GM23338 (cell line): ENCODE measurements at regions not wholly inside any gene's neighbourhood (a gene's known extent, or its start where the extent isn't known, plus 50 kb on each side); places are given as distances from the start of the nearest gene placed in this dataset.

Experiments
- ATAC-seq: fragments of 200-7000 bp; cut with Tn5 transposase; 3 replicates; pipeline ENCODE4 v1.9.1; 2020
- DNase-seq: peaks from one replicate; pipeline ENCODE4 v3.0.0-alpha.2; 2015; ENCODE audit warnings: low spot score
- H2AFZ ChIP-seq: fragments of 200-600 bp; sonication (generic); 2 replicates; pipeline ENCODE4 v1.8.0; 2016; ENCODE audit warnings: antibody characterized with exemption, mild to moderate bottlenecking, moderate library complexity
- H3F3A ChIP-seq: fragments of 200-600 bp; sonication (generic); replicated peaks from 2 replicates; pipeline ENCODE4 v1.8.0; 2017; ENCODE audit warnings: antibody characterized with exemption, mixed run types, low read depth
- H3K27ac ChIP-seq: fragments of 200-600 bp; sonication (generic); 2 replicates; pipeline ENCODE4 v1.6.1; 2016; ENCODE audit warnings: low read depth
- H3K27me3 ChIP-seq: fragments of 200-600 bp; sonication (generic); 2 replicates; pipeline ENCODE4 v1.8.0; 2016; ENCODE audit warnings: mild to moderate bottlenecking, mixed run types, moderate library complexity; ENCODE audit not compliant: insufficient read depth
- H3K36me3 ChIP-seq: fragments of 200-600 bp; sonication (generic); 2 replicates; pipeline ENCODE4 v1.8.0; 2016; ENCODE audit warnings: mild to moderate bottlenecking; ENCODE audit not compliant: insufficient read depth
- H3K4me1 ChIP-seq: fragments of 200-600 bp; sonication (generic); 2 replicates; pipeline ENCODE4 v1.8.0; 2016; ENCODE audit warnings: mild to moderate bottlenecking, moderate library complexity; ENCODE audit not compliant: insufficient read depth
- H3K4me2 ChIP-seq: fragments of 200-600 bp; sonication (generic); 2 replicates; pipeline ENCODE4 v1.7.1; 2017; ENCODE audit warnings: mixed run types
- H3K4me3 ChIP-seq: fragments of 200-600 bp; sonication (generic); 2 replicates; pipeline ENCODE4 v1.6.1; 2016; ENCODE audit warnings: mixed run types
- H3K79me2 ChIP-seq: fragments of 200-600 bp; sonication (generic); replicated peaks from 2 replicates; pipeline ENCODE4 v1.8.0; 2017; ENCODE audit warnings: mild to moderate bottlenecking; ENCODE audit not compliant: insufficient read depth
- H3K9me2 ChIP-seq: fragments of 200-600 bp; sonication (generic); 2 replicates; pipeline ENCODE4 v1.8.0; 2017; ENCODE audit not compliant: insufficient read depth
- H4K20me1 ChIP-seq: fragments of 200-600 bp; sonication (generic); replicated peaks from 2 replicates; pipeline ENCODE4 v1.8.0; 2017; ENCODE audit warnings: mild to moderate bottlenecking; ENCODE audit not compliant: insufficient read depth
- H3K27ac Mint-ChIP-seq: 2 replicates; pipeline ENCODE4 v1.8.0; 2020; ENCODE audit warnings: inconsistent platforms, mild to moderate bottlenecking, moderate library complexity, mixed read lengths
- H3K27me3 Mint-ChIP-seq: 3 replicates; pipeline ENCODE4 v1.8.0; 2022; ENCODE audit warnings: low read depth, mild to moderate bottlenecking, moderate library complexity, mixed read lengths, inconsistent platforms; ENCODE audit not compliant: insufficient read depth, poor library complexity
- H3K36me3 Mint-ChIP-seq: 3 replicates; pipeline ENCODE4 v1.8.0; 2021; ENCODE audit warnings: low read depth, mild to moderate bottlenecking, inconsistent platforms, moderate library complexity, mixed read lengths
- H3K4me1 Mint-ChIP-seq: 3 replicates; pipeline ENCODE4 v1.8.0; 2020; ENCODE audit warnings: mild to moderate bottlenecking, inconsistent platforms, mixed read lengths
- H3K4me3 Mint-ChIP-seq: 3 replicates; pipeline ENCODE4 v1.8.0; 2021; ENCODE audit warnings: moderate library complexity, mild to moderate bottlenecking, inconsistent platforms, mixed read lengths
- H3K9me3 Mint-ChIP-seq: 3 replicates; pipeline ENCODE4 v1.8.0; 2020; ENCODE audit warnings: moderate library complexity, mild to moderate bottlenecking, inconsistent platforms, mixed read lengths
- CREB1 ChIP-seq: fragments of 250-450 bp; sonication (Bioruptor Pico); IDR thresholded peaks from 2 replicates; pipeline ENCODE4 v1.5.0; 2020; ENCODE audit warnings: low read depth, mild to moderate bottlenecking, moderate library complexity
- CTCF ChIP-seq, 2 experiments: fragments of 200-600 bp in 1 of 2; sonication (generic) in 1 of 2; conservative IDR thresholded peaks; 2 replicates each; pipeline versions ENCODE4 v1.5.1 to v1.6.1; 2016 to 2017; ENCODE audit warnings: antibody characterized with exemption in 2 of 2, low read depth in 2 of 2, mild to moderate bottlenecking in 2 of 2, moderate library complexity in 1 of 2
- ETS1 ChIP-seq: IDR thresholded peaks from 2 replicates; pipeline ENCODE4 v1.6.1; 2016; ENCODE audit warnings: antibody characterized with exemption
- EZH2phosphoT487 ChIP-seq: fragments of 200-600 bp; sonication (generic); IDR thresholded peaks from one replicate; pipeline ENCODE4 v1.8.1; 2018; ENCODE audit warnings: antibody characterized with exemption; ENCODE audit not compliant: unreplicated experiment
- NANOG ChIP-seq: IDR thresholded peaks from 2 replicates; pipeline ENCODE4 v1.6.1; 2016; ENCODE audit warnings: antibody characterized with exemption, borderline replicate concordance
- POLR2AphosphoS5 ChIP-seq: IDR thresholded peaks from 2 replicates; pipeline ENCODE4 v1.6.1; 2016; ENCODE audit warnings: antibody characterized with exemption, low read depth
- REST ChIP-seq: IDR thresholded peaks from one replicate; pipeline ENCODE4 v1.6.1; 2018; ENCODE audit warnings: antibody characterized with exemption; ENCODE audit not compliant: unreplicated experiment
- STAT1 ChIP-seq: IDR thresholded peaks from one replicate; pipeline ENCODE4 v1.6.1; 2016; ENCODE audit warnings: antibody characterized with exemption; ENCODE audit not compliant: unreplicated experiment
- ZNF331 ChIP-seq: fragments of 250-450 bp; sonication (Bioruptor Pico); IDR thresholded peaks from 2 replicates; pipeline ENCODE4 v1.5.0; 2020; ENCODE audit warnings: low read depth, mild to moderate bottlenecking, moderate library complexity
- ZNF462 ChIP-seq: fragments of 250-450 bp; sonication (Bioruptor Pico); IDR thresholded peaks from 2 replicates; pipeline ENCODE4 v1.5.0; 2020; ENCODE audit warnings: mild to moderate bottlenecking, moderate library complexity

GRCh38 chr14:98194821-98195220 is 1077.2 kb downstream of the BCL11B start (continued):
- TF ChIP-seq CTCF (conservative IDR thresholded peaks at IDR 0.05; ENCODE audit: low read depth in 2 of 2) = no peak
- TF ChIP-seq NANOG = no peak
- no peak for TF ChIP-seq ETS1

- H3K4me1 ChIP-seq = no peaks in the 10 kb centered on the region
- H3K27me3 ChIP-seq = no peaks in the 10 kb centered on the region
- Mint-ChIP-seq H3K9me3 (peaks cover 3% of the 10 kb centered on the region; the same call in 2 of the 3 replicates), H3K27ac (no peak overlapping the region), H3K4me3 (no peak overlapping the region), H3K36me3 (peaks cover 4% of the 10 kb centered on the region; the same call in 1 of the 3 replicates), H3K4me1 (peaks cover 9% of the 10 kb centered on the region), H3K27me3 (no peaks in the 10 kb centered on the region)
- no peaks in the 10 kb centered on the region for H3F3A ChIP-seq
- DNase-seq = no peak
- peaks cover 21% of the 10 kb centered on the region for H3K9me2 ChIP-seq
- no peaks in the 10 kb centered on the region for H3K79me2 ChIP-seq
- no peaks in the 10 kb centered on the region for H4K20me1 ChIP-seq
- ATAC-seq = no peak
- H2AFZ ChIP-seq = no peak overlapping the region
- H3K27ac ChIP-seq = no peak overlapping the region
- no peaks in the 10 kb centered on the region for H3K36me3 ChIP-seq
- H3K4me2 ChIP-seq = no peak overlapping the region
- no peak overlapping the region for H3K4me3 ChIP-seq
- TF ChIP-seq STAT1 (no peak), ZNF462 (CRISPR knock-in tag) (no peak), POLR2AphosphoS5 (no peak), EZH2phosphoT487 (no peak), REST (no peak), NANOG (no peak), CTCF (conservative IDR thresholded peaks at IDR 0.05; ENCODE audit: low read depth in 2 of 2) (no peak), CREB1 (no peak), ZNF331 (CRISPR knock-in tag) (no peak)
Observed at GRCh38 chr14:98195256-98195655, 1076.7 kb downstream of the BCL11B start.
